HCT116 (cell line): ENCODE measurements at regions not wholly inside any gene's neighbourhood (a gene's known extent, or its start where the extent isn't known, plus 50 kb on each side); places are given as distances from the start of the nearest gene placed in this dataset.

Experiments
- ATAC-seq: fragments of 200-7000 bp; cut with Tn5 transposase; 2 replicates; pipeline ENCODE4 v1.9.1; 2020; ENCODE audit warnings: mild to moderate bottlenecking, moderate library complexity
- BruUV-seq: library from RNA; stranded (reverse); fragments of 400-500 nt; replicated peaks from 2 replicates; lab custom pipeline; 2021; lab: Mats Ljungman, UMichigan
- CTCF ChIA-PET: fragments of 300-600 bp; sonication (Branson Sonifier 250); formaldehyde crosslinking; loops from one replicate; lab custom pipeline; 2021; ENCODE audit warnings: antibody characterized with exemption; lab: Charles Lee
- POLR2A ChIA-PET: fragments of 300-600, 350-600 bp; sonication (Branson Sonifier 250); formaldehyde crosslinking; loops from one replicate; lab custom pipeline; 2021; ENCODE audit warnings: antibody characterized with exemption; lab: Charles Lee
- RAD21 ChIA-PET, 2 experiments: fragments of 300-600 bp; sonication (Branson Sonifier 250); formaldehyde crosslinking; loops; one replicate each; lab custom pipeline; 2023; ENCODE audit warnings: low total read pairs in 2 of 2; ENCODE audit not compliant: uncharacterized antibody in 2 of 2, unreplicated experiment in 2 of 2, low non-redundant PET in 1 of 2; lab: Charles Lee
- DNase-seq: peaks from one replicate; pipeline ENCODE4 v3.0.0-alpha.2; 2010; ENCODE audit warnings: low read depth, low spot score
- H2AFZ ChIP-seq: fragments of 200-600 bp; shearing (Covaris generic), sonication (generic); 2 replicates; pipeline ENCODE4 v1.6.1; 2017; ENCODE audit warnings: low read depth, mixed run types, mixed read lengths, antibody characterized with exemption, low read length; ENCODE audit not compliant: poor library complexity, severe bottlenecking
- H3K27ac ChIP-seq: 2 replicates; pipeline ENCODE4 v1.5.1; 2012; ENCODE audit warnings: low read depth, low read length
- H3K27me3 ChIP-seq: fragments of 200-600 bp; sonication (generic); 2 replicates; pipeline ENCODE4 v1.6.1; 2016; ENCODE audit warnings: mixed run types, low read length, mixed read lengths; ENCODE audit not compliant: insufficient read depth
- H3K36me3 ChIP-seq, 2 experiments: fragments of 200-500 bp in 1 of 2; fragments of 200-600 bp in 1 of 2; sonication (Bioruptor generic) in 1 of 2; sonication (generic) in 1 of 2; 2 replicates each; pipeline versions ENCODE4 v1.5.1 to v1.6.1; 2014 to 2016; ENCODE audit warnings: low read length in 2 of 2, inconsistent platforms in 1 of 2, mixed read lengths in 1 of 2, mixed run types in 1 of 2; ENCODE audit not compliant: insufficient read depth in 2 of 2, control insufficient read depth in 1 of 2
- H3K4me1 ChIP-seq, 2 experiments: fragments of 200-600 bp in 1 of 2; sonication (generic) in 1 of 2; 2 replicates each; pipeline versions ENCODE4 v1.5.1 to v1.6.1; 2012 to 2017; ENCODE audit warnings: low read length in 2 of 2, inconsistent platforms in 1 of 2, mild to moderate bottlenecking in 1 of 2, mixed read lengths in 1 of 2, mixed run types in 1 of 2, moderate library complexity in 1 of 2; ENCODE audit not compliant: insufficient read depth in 2 of 2, control insufficient read depth in 1 of 2
- H3K4me2 ChIP-seq: fragments of 200-600 bp; sonication (generic); 2 replicates; pipeline ENCODE4 v1.6.1; 2017; ENCODE audit warnings: mixed run types, low read length, mixed read lengths
- H3K4me3 ChIP-seq, 2 experiments: fragments of 200-600 bp in 1 of 2; sonication (generic) in 1 of 2; replicated peaks in 1 of 2; 2 replicates each; pipeline ENCODE4 v1.5.1; 2011 to 2016; ENCODE audit warnings: low read length in 2 of 2, control low read depth in 1 of 2, low read depth in 1 of 2, mild to moderate bottlenecking in 1 of 2, mixed read lengths in 1 of 2, mixed run types in 1 of 2
- H3K79me2 ChIP-seq: fragments of 200-600 bp; sonication (generic); 2 replicates; pipeline ENCODE4 v1.6.1; 2017; ENCODE audit warnings: mild to moderate bottlenecking, mixed run types, low read length, moderate library complexity, mixed read lengths; ENCODE audit not compliant: insufficient read depth
- H3K9ac ChIP-seq: fragments of 200-600 bp; sonication (generic); 2 replicates; pipeline ENCODE4 v1.6.1; 2016; ENCODE audit warnings: low read length, mixed read lengths
- H3K9me2 ChIP-seq: fragments of 200-600 bp; sonication (generic), shearing (Covaris generic); 2 replicates; pipeline ENCODE4 v1.6.1; 2017; ENCODE audit warnings: mixed run types, mild to moderate bottlenecking, moderate library complexity; ENCODE audit not compliant: insufficient read depth
- H3K9me3 ChIP-seq, 2 experiments: fragments of 200-500 bp in 1 of 2; fragments of 200-600 bp in 1 of 2; sonication (Bioruptor generic) in 1 of 2; sonication (generic) in 1 of 2; 2 replicates each; pipeline ENCODE4 v1.6.1; 2014 to 2017; ENCODE audit warnings: low read length in 2 of 2, mixed read lengths in 2 of 2, inconsistent platforms in 1 of 2, low read depth in 1 of 2, mild to moderate bottlenecking in 1 of 2, mixed run types in 1 of 2, moderate library complexity in 1 of 2; ENCODE audit not compliant: control insufficient read depth in 1 of 2, insufficient read depth in 1 of 2
- H4K20me1 ChIP-seq: fragments of 200-600 bp; sonication (generic), shearing (Covaris generic); 2 replicates; pipeline ENCODE4 v1.6.1; 2017; ENCODE audit warnings: mixed run types, mild to moderate bottlenecking, moderate library complexity; ENCODE audit not compliant: insufficient read depth
- CBX3 ChIP-seq: IDR thresholded peaks from 2 replicates; pipeline ENCODE4 v1.6.1; 2012; ENCODE audit warnings: low read depth
- CEBPB ChIP-seq: IDR thresholded peaks from 2 replicates; pipeline ENCODE4 v1.6.1; 2012; ENCODE audit warnings: low read depth
- EGR1 ChIP-seq: IDR thresholded peaks from 2 replicates; pipeline ENCODE4 v1.6.1; 2012; ENCODE audit warnings: low read depth
- EZH2 ChIP-seq: fragments of 200-600 bp; sonication (generic); IDR thresholded peaks from 2 replicates; pipeline ENCODE4 v1.6.1; 2017; ENCODE audit warnings: antibody characterized with exemption, mixed run types
- FOSL1 ChIP-seq: IDR thresholded peaks from 2 replicates; pipeline ENCODE4 v1.6.1; 2012; ENCODE audit warnings: low read depth
- JUND ChIP-seq: IDR thresholded peaks from 2 replicates; pipeline ENCODE4 v1.6.1; 2012
- POLR2A ChIP-seq: IDR thresholded peaks from 2 replicates; pipeline ENCODE4 v1.7.0; 2011; ENCODE audit warnings: borderline replicate concordance; ENCODE audit not compliant: insufficient read depth, insufficient read length; ENCODE audit errors: extremely low read depth
- POLR2AphosphoS5 ChIP-seq: IDR thresholded peaks from 2 replicates; pipeline ENCODE4 v1.6.1; 2011; ENCODE audit warnings: mild to moderate bottlenecking, low read depth, low read length, moderate library complexity
- RAD21 ChIP-seq: IDR thresholded peaks from 2 replicates; pipeline ENCODE4 v1.6.1; 2012; ENCODE audit warnings: low read depth, mild to moderate bottlenecking
- SIN3A ChIP-seq: IDR thresholded peaks from 2 replicates; pipeline ENCODE4 v1.6.1; 2012; ENCODE audit warnings: low read depth
- SP1 ChIP-seq: IDR thresholded peaks from 2 replicates; pipeline ENCODE4 v1.6.1; 2012; ENCODE audit warnings: low read depth
- SRF ChIP-seq: IDR thresholded peaks from 2 replicates; pipeline ENCODE4 v1.6.1; 2012; ENCODE audit warnings: low read depth
- TCF7L2 ChIP-seq: IDR thresholded peaks from 2 replicates; pipeline ENCODE4 v1.7.0; 2011; ENCODE audit warnings: borderline replicate concordance, inconsistent platforms; ENCODE audit not compliant: insufficient read depth, insufficient read length; ENCODE audit errors: extremely low read depth
- ZFX ChIP-seq: fragments of 450-650 bp; IDR thresholded peaks from 2 replicates; pipeline ENCODE4 v1.6.1; 2017
- ZNF274 ChIP-seq: fragments of 200-500 bp; sonication (Bioruptor generic); IDR thresholded peaks from 2 replicates; pipeline ENCODE4 v1.6.1; 2014; ENCODE audit warnings: mild to moderate bottlenecking, low read depth, low read length, inconsistent platforms
- intact Hi-C: fragments of 100-400 bp; cut with micrococcal nuclease; formaldehyde crosslinking; loops from 2 replicates; pipeline ENCODE4 v1.10.0; 2022
- TF ChIP-seq, protein P1 (sequence below), 3 experiments: fragments of 200-600 bp in 1 of 3; sonication (generic) in 1 of 3; IDR thresholded peaks in 2 of 3; conservative IDR thresholded peaks in 1 of 3; 2 replicates each; pipeline ENCODE4 v1.5.1; 2012 to 2017; ENCODE audit warnings: low read depth in 2 of 3, low read length in 2 of 3, antibody characterized with exemption in 1 of 3, borderline replicate concordance in 1 of 3, control low read depth in 1 of 3, mild to moderate bottlenecking in 1 of 3, mixed read lengths in 1 of 3, mixed run types in 1 of 3, moderate library complexity in 1 of 3; ENCODE audit not compliant: insufficient read depth in 1 of 3
- TF ChIP-seq, protein P2 (sequence below): IDR thresholded peaks from 2 replicates; pipeline ENCODE4 v1.6.1; 2012; ENCODE audit warnings: low read depth
- TF ChIP-seq, protein P3 (sequence below): IDR thresholded peaks from 2 replicates; pipeline ENCODE4 v1.6.1; 2011; ENCODE audit warnings: mild to moderate bottlenecking, low read length, moderate library complexity; ENCODE audit not compliant: insufficient replicate concordance; ENCODE audit errors: extremely low read depth
- TF ChIP-seq, protein P4 (sequence below): IDR thresholded peaks from 2 replicates; pipeline ENCODE4 v1.6.1; 2012
- TF ChIP-seq, protein P5 (sequence below): IDR thresholded peaks from 2 replicates; pipeline ENCODE4 v1.6.1; 2012

DNA sequence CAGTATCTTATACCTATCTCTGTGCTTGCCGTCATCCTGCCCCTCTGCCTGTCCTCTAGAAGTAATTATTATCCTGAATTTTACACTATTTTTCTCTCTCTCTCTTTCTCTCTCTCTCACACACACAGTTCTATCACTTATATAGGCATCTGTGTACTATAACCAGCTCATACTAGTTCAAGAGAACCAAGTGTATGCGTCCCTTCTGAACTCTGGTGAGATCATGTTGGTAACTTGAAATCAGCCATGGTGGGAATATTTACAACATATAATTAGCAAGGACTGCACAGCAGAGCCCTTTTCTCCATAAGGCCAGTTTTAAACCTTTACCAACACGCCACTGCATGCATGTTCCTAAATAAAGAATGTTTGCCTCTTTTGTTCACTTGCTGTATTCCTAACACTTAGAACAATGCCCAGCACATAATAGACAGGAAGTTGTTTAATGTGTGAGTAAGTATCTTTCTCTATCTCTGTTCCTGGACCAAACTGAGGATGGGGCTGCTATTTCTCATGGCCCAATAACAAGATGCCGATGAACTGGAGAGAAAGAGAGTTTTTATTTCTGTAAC is 51.1 kb upstream of the IL21 start:
- ChIA-PET RAD21 (no interaction called here), CTCF (no interaction called here), POLR2A (no interaction called here)
- Histone ChIP-seq H3K79me2 (no peaks in the 10 kb centered on the region), H2AFZ (no peak overlapping the region), H3K9me2 (no peaks in the 10 kb centered on the region), H3K4me3 (no peak overlapping the region), H3K4me2 (no peak overlapping the region), H4K20me1 (no peaks in the 10 kb centered on the region)
- no TSS peak for BruUV-seq
- intact Hi-C loops, result no loop called here
- no peak for DNase-seq
- ATAC-seq, result no peak
- TF ChIP-seq SP1 (no peak), ZFX (no peak), POLR2A (no peak), ZNF274 (no peak), SIN3A (no peak), FOSL1 (no peak), POLR2AphosphoS5 (no peak), SRF (no peak), TCF7L2 (no peak), RAD21 (no peak), JUND (no peak), EGR1 (no peak), CEBPB (no peak), EZH2 (no peak), CBX3 (no peak)
- TF ChIP-seq, protein P1, sequence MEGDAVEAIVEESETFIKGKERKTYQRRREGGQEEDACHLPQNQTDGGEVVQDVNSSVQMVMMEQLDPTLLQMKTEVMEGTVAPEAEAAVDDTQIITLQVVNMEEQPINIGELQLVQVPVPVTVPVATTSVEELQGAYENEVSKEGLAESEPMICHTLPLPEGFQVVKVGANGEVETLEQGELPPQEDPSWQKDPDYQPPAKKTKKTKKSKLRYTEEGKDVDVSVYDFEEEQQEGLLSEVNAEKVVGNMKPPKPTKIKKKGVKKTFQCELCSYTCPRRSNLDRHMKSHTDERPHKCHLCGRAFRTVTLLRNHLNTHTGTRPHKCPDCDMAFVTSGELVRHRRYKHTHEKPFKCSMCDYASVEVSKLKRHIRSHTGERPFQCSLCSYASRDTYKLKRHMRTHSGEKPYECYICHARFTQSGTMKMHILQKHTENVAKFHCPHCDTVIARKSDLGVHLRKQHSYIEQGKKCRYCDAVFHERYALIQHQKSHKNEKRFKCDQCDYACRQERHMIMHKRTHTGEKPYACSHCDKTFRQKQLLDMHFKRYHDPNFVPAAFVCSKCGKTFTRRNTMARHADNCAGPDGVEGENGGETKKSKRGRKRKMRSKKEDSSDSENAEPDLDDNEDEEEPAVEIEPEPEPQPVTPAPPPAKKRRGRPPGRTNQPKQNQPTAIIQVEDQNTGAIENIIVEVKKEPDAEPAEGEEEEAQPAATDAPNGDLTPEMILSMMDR (IDR thresholded peaks at IDR 0.05 in 2 of 3, conservative IDR thresholded peaks at IDR 0.05 in 1 of 3; ENCODE audit: borderline replicate concordance in 1 of 3, insufficient read depth in 1 of 3, low read depth in 2 of 3, low read length in 2 of 3), result no peak
- TF ChIP-seq, protein P2, sequence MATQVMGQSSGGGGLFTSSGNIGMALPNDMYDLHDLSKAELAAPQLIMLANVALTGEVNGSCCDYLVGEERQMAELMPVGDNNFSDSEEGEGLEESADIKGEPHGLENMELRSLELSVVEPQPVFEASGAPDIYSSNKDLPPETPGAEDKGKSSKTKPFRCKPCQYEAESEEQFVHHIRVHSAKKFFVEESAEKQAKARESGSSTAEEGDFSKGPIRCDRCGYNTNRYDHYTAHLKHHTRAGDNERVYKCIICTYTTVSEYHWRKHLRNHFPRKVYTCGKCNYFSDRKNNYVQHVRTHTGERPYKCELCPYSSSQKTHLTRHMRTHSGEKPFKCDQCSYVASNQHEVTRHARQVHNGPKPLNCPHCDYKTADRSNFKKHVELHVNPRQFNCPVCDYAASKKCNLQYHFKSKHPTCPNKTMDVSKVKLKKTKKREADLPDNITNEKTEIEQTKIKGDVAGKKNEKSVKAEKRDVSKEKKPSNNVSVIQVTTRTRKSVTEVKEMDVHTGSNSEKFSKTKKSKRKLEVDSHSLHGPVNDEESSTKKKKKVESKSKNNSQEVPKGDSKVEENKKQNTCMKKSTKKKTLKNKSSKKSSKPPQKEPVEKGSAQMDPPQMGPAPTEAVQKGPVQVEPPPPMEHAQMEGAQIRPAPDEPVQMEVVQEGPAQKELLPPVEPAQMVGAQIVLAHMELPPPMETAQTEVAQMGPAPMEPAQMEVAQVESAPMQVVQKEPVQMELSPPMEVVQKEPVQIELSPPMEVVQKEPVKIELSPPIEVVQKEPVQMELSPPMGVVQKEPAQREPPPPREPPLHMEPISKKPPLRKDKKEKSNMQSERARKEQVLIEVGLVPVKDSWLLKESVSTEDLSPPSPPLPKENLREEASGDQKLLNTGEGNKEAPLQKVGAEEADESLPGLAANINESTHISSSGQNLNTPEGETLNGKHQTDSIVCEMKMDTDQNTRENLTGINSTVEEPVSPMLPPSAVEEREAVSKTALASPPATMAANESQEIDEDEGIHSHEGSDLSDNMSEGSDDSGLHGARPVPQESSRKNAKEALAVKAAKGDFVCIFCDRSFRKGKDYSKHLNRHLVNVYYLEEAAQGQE, result no peak
- TF ChIP-seq, protein P3, sequence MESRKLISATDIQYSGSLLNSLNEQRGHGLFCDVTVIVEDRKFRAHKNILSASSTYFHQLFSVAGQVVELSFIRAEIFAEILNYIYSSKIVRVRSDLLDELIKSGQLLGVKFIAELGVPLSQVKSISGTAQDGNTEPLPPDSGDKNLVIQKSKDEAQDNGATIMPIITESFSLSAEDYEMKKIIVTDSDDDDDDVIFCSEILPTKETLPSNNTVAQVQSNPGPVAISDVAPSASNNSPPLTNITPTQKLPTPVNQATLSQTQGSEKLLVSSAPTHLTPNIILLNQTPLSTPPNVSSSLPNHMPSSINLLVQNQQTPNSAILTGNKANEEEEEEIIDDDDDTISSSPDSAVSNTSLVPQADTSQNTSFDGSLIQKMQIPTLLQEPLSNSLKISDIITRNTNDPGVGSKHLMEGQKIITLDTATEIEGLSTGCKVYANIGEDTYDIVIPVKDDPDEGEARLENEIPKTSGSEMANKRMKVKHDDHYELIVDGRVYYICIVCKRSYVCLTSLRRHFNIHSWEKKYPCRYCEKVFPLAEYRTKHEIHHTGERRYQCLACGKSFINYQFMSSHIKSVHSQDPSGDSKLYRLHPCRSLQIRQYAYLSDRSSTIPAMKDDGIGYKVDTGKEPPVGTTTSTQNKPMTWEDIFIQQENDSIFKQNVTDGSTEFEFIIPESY, result no peak
- TF ChIP-seq, protein P4, sequence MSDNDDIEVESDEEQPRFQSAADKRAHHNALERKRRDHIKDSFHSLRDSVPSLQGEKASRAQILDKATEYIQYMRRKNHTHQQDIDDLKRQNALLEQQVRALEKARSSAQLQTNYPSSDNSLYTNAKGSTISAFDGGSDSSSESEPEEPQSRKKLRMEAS, result no peak
- TF ChIP-seq, protein P5, sequence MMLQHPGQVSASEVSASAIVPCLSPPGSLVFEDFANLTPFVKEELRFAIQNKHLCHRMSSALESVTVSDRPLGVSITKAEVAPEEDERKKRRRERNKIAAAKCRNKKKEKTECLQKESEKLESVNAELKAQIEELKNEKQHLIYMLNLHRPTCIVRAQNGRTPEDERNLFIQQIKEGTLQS, result no peak
- TF ChIP-seq, all 23 proteins: peak for 0
- Histone ChIP-seq H3K27ac (no peak overlapping the region), H3K9ac (no peak overlapping the region), H3K4me1 (peaks cover 4 to 20% of the 10 kb centered on the region in 2 experiments; a peak in 3 of 4 replicates), H3K27me3 (no peaks in the 10 kb centered on the region), H3K36me3 (no peaks in the 10 kb centered on the region), H3K9me3 (no peaks in the 10 kb centered on the region)
